ENCODE measurements at regions not wholly inside any gene's neighbourhood (a gene's known extent, or its start where the extent isn't known, plus 50 kb on each side); places are given as distances from the start of the nearest gene placed in this dataset.

DNA sequence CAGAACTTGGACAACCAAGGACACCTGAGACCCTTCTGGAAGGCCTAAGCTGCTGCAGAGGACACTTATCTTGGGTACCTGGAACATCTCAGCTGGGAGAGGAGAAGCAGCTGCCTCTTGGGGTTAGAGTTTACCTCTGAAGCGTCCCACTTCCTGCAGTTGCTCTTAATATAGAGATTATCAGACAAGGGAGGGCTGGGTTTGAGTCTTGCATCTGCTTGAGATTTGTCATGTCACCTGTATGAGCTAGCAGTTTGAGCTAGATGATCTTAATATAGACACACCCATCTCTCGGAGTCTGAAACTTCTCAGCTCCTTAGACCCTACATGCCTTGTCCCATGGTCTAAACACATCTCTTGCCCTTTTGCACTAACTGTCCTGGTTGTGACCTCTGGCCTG lies 93.1 kb upstream of the CCL1 start:
- no peak for TF ChIP-seq POLR2A (IDR thresholded peaks at IDR 0.05; ENCODE audit: low read length)
- no peak for TF ChIP-seq GATA1 (IDR thresholded peaks at IDR 0.05; ENCODE audit: low read depth, low read length)
